Left ventricle myocardium inferior (tissue), 1 donor: ENCODE measurements at regions not wholly inside any gene's neighbourhood (a gene's known extent, or its start where the extent isn't known, plus 50 kb on each side); places are given as distances from the start of the nearest gene placed in this dataset.

ENCODE experiments used
- DNase-seq: peaks from one replicate; pipeline ENCODE4 v3.0.0-alpha.2; 2020
- H3K27ac ChIP-seq: fragments of 200-600 bp; replicated peaks from 2 replicates; pipeline ENCODE4 v1.8.0; 2021
- H3K27me3 ChIP-seq: fragments of 200-600 bp; 2 replicates; pipeline ENCODE4 v1.8.0; 2021; ENCODE audit warnings: low read depth
- H3K36me3 ChIP-seq: fragments of 200-600 bp; 2 replicates; pipeline ENCODE4 v1.8.0; 2021
- H3K4me1 ChIP-seq: fragments of 200-600 bp; 2 replicates; pipeline ENCODE4 v1.8.0; 2021
- H3K4me3 ChIP-seq: fragments of 200-600 bp; 2 replicates; pipeline ENCODE4 v1.8.0; 2021; ENCODE audit warnings: mild to moderate bottlenecking, moderate library complexity
- H3K9me3 ChIP-seq: fragments of 200-600 bp; replicated peaks from 2 replicates; pipeline ENCODE4 v1.8.0; 2021
- intact Hi-C: fragments of 100-400 bp; cut with micrococcal nuclease; formaldehyde crosslinking; loops from one replicate; pipeline ENCODE4 v1.11.0; 2022
- TF ChIP-seq, protein P1 (sequence below): fragments of 200-600 bp; IDR thresholded peaks from 2 replicates; pipeline ENCODE4 v1.8.0; 2021; ENCODE audit warnings: antibody characterized with exemption, mild to moderate bottlenecking, borderline replicate concordance
- donor health status: DM: no; HTN: yes; CAD: no; lungs with severe emphysema.

DNA sequence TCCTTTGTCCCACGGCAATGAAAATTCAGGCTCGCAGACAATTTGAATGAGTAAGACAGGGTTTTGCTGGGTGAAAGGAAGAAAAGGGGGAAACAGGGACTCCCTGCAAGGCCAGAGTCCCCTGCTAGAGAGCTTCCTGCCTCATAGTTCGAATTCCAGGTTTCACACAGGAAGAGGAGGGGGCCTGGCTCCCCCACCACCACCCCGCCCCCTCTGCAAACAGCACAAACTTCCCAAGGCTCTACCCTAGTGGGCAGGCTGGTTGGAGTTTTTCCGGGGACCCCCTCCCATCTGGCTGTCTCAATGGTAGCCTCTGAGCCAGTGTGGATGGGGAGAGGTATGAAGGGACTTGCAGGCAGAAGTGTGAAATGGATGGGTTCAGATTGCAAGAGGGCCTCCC, 57.4 kb upstream of the NEBL start:
- intact Hi-C loops: no loop called here
- DNase-seq: no peak
- Histone ChIP-seq H3K27me3 (no peaks in the 10 kb centered on the region), H3K36me3 (no peaks in the 10 kb centered on the region), H3K4me1 (no peaks in the 10 kb centered on the region), H3K4me3 (no peak overlapping the region), H3K27ac (no peak overlapping the region), H3K9me3 (peaks cover 8% of the 10 kb centered on the region)
- TF ChIP-seq, protein P1, sequence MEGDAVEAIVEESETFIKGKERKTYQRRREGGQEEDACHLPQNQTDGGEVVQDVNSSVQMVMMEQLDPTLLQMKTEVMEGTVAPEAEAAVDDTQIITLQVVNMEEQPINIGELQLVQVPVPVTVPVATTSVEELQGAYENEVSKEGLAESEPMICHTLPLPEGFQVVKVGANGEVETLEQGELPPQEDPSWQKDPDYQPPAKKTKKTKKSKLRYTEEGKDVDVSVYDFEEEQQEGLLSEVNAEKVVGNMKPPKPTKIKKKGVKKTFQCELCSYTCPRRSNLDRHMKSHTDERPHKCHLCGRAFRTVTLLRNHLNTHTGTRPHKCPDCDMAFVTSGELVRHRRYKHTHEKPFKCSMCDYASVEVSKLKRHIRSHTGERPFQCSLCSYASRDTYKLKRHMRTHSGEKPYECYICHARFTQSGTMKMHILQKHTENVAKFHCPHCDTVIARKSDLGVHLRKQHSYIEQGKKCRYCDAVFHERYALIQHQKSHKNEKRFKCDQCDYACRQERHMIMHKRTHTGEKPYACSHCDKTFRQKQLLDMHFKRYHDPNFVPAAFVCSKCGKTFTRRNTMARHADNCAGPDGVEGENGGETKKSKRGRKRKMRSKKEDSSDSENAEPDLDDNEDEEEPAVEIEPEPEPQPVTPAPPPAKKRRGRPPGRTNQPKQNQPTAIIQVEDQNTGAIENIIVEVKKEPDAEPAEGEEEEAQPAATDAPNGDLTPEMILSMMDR: no peak

DNA sequence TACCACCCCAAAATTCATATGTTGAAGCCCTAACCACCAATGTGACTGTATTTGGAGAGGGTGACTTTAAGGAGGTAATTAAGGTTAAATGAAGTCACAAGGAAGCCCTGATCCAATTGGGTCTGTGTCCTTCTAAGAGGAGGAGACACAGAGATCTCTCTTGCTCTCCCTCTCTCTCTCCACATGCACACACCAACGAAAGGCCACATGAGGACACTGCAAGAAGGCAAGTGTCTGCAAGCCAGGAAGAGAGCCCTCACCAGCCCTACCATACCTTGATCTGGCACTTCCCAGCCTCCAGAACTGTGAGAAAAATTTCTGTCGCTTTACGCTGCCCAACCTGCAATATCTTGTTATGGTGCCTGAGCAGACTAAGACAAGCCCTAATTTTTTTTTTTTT, 56.0 kb upstream of the NEBL start:
- intact Hi-C loops: no loop called here
- Histone ChIP-seq H3K4me3 (no peak overlapping the region), H3K36me3 (no peaks in the 10 kb centered on the region), H3K4me1 (no peaks in the 10 kb centered on the region), H3K27ac (no peak overlapping the region), H3K27me3 (no peaks in the 10 kb centered on the region), H3K9me3 (peaks cover 8% of the 10 kb centered on the region)
- TF ChIP-seq, protein P1: no peak
- DNase-seq: no peak

DNA sequence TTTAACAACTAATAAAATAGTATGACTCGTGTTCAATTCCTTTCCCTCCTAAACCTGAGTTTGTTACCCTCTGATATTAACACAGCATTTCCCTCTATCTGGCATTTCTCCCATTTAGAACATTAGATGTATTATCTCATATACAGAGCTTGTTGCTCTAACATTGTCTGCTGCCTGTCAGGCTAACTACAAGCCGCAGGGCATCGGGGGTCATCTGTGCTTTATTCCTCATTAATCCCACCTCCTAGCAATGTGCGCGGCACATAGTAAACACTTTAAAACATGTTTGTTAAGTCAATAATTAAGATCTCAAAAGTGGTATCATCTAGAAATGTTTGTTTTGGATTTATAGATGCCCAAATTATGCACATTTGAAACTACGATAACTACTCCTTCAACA, 52.9 kb upstream of the NEBL start:
- intact Hi-C loops: no loop called here
- Histone ChIP-seq H3K9me3 (peaks cover 8% of the 10 kb centered on the region), H3K27me3 (no peaks in the 10 kb centered on the region), H3K4me3 (no peak overlapping the region), H3K36me3 (no peaks in the 10 kb centered on the region), H3K4me1 (no peaks in the 10 kb centered on the region), H3K27ac (no peak overlapping the region)
- DNase-seq: no peak
- TF ChIP-seq, protein P1: no peak

DNA sequence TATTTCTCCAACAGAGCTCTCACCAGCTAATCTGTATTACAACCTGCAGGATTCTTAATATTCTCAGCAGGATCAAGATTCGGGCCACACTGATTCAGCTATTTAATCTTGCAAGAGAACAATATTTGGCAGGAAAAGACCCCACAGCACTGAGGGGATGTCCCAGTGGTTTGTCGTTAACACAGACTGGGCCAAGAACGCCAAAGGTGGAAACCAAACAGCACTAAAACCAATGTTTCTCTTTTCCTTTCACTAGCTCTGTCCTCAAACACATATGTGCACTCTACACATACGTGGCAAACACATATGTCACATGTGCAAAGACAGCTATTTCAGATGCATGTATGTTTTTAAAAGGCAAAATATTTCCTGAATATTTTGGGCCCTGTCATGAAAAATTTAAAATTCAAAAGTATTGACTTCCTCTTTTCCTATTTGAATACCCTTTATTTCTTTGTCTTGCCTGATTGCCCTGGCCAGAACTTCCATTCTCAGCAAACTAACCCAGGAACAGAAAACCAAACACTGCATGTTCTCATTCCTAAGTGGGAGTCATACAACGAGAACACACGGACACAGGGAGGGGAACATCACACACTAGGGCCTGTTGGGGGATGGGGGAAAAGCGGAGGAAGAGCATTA, 51.7 kb upstream of the NEBL start:
- Histone ChIP-seq H3K27me3 (no peaks in the 10 kb centered on the region), H3K36me3 (no peaks in the 10 kb centered on the region), H3K9me3 (no peaks in the 10 kb centered on the region), H3K27ac (no peak overlapping the region), H3K4me1 (no peaks in the 10 kb centered on the region), H3K4me3 (no peak overlapping the region)
- no peak for DNase-seq
- TF ChIP-seq, protein P1: no peak
- intact Hi-C loops: no loop called here
